ENCODE measurements at regions not wholly inside any gene's neighbourhood (a gene's known extent, or its start where the extent isn't known, plus 50 kb on each side); places are given as distances from the start of the nearest gene placed in this dataset.

DNA sequence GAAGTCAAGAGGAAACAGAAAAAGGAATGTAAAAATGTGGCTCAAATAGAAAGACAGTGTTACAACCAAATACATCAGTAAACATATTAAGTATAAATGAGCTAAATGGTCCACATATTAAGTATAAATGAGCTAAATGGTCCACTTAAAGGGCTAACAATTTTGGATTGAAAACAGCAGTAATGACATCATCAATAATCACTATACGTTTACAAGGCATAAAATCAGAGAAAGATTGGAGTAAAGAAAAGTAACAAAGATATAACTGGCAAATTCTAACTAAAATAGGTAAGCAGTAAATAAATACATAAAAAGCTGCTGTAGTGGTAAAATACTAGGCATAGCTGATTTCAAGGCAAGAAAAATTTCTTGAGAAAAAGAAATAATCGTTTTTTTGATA, 1298.4 kb upstream of the CELF2 start:
- CTCF ChIA-PET, result no interaction called here
- H3K9me3 ChIP-seq (replicated peaks; ENCODE audit: control insufficient read depth, insufficient read depth, low read length), result no peaks in the 10 kb centered on the region
- no TSS peak for BruUV-seq (replicated peaks)

More for the DNA sequence above, 1298.4 kb upstream of the CELF2 start:
- Histone ChIP-seq H3K79me2 (ENCODE audit: control insufficient read depth, insufficient read depth, low read length) (no peaks in the 10 kb centered on the region), H4K20me1 (replicated peaks; ENCODE audit: control insufficient read depth, extremely low read depth, insufficient read depth, low read length) (no peaks in the 10 kb centered on the region), H3K4me1 (ENCODE audit: control insufficient read depth, extremely low read depth, insufficient read depth, low read length) (no peaks in the 10 kb centered on the region), H2AFZ (ENCODE audit: low read depth, low read length) (no peak overlapping the region), H3K9ac (replicated peaks; ENCODE audit: extremely low read depth, insufficient read depth, low read length) (no peak overlapping the region), H3K9me1 (replicated peaks; ENCODE audit: control insufficient read depth, extremely low read depth, insufficient read depth, low read length) (no peaks in the 10 kb centered on the region), H3K4me3 (replicated peaks in 1 of 3; ENCODE audit: insufficient read depth in 1 of 3, low read depth in 1 of 3, low read length in 3 of 3) (no peak overlapping the region), H3K27ac (ENCODE audit: insufficient read depth, low read depth, low read length) (no peak overlapping the region), H3K36me3 (ENCODE audit: control insufficient read depth in 2 of 2, extremely low read depth in 1 of 2, insufficient read depth in 2 of 2, low read length in 2 of 2) (no peaks in the 10 kb centered on the region), H3K4me2 (ENCODE audit: insufficient read depth, low read length) (no peak overlapping the region), H3K27me3 (ENCODE audit: control insufficient read depth in 2 of 2, insufficient read depth in 2 of 2, low read length in 2 of 2) (no peaks in the 10 kb centered on the region)
- FAIRE-seq (no peak), DNase-seq (ENCODE audit: low read depth, low spot score) (no peak)
- TF ChIP-seq FOS (IDR thresholded peaks at IDR 0.05; ENCODE audit: borderline replicate concordance, insufficient read depth, low read length) (no peak), JUN (IDR thresholded peaks at IDR 0.05; ENCODE audit: borderline replicate concordance, insufficient read depth, insufficient read length, low read depth) (no peak), MYC (IDR thresholded peaks at IDR 0.05; ENCODE audit: low read depth, low read length) (no peak), EZH2 (IDR thresholded peaks at IDR 0.05; ENCODE audit: borderline replicate concordance, low read depth, low read length, severe bottlenecking) (no peak), POLR2A (IDR thresholded peaks at IDR 0.05; ENCODE audit: low read depth, low read length) (no peak), GATA2 (IDR thresholded peaks at IDR 0.05; ENCODE audit: insufficient read depth, insufficient read length, low read depth, low read length) (no peak), POLR2AphosphoS5 (IDR thresholded peaks at IDR 0.05; ENCODE audit: insufficient read depth, low read depth, low read length) (no peak)
- TF ChIP-seq, protein P1, sequence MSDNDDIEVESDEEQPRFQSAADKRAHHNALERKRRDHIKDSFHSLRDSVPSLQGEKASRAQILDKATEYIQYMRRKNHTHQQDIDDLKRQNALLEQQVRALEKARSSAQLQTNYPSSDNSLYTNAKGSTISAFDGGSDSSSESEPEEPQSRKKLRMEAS (IDR thresholded peaks at IDR 0.05; ENCODE audit: insufficient read depth, insufficient read length), result no peak
- TF ChIP-seq, protein P2, sequence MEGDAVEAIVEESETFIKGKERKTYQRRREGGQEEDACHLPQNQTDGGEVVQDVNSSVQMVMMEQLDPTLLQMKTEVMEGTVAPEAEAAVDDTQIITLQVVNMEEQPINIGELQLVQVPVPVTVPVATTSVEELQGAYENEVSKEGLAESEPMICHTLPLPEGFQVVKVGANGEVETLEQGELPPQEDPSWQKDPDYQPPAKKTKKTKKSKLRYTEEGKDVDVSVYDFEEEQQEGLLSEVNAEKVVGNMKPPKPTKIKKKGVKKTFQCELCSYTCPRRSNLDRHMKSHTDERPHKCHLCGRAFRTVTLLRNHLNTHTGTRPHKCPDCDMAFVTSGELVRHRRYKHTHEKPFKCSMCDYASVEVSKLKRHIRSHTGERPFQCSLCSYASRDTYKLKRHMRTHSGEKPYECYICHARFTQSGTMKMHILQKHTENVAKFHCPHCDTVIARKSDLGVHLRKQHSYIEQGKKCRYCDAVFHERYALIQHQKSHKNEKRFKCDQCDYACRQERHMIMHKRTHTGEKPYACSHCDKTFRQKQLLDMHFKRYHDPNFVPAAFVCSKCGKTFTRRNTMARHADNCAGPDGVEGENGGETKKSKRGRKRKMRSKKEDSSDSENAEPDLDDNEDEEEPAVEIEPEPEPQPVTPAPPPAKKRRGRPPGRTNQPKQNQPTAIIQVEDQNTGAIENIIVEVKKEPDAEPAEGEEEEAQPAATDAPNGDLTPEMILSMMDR (IDR thresholded peaks at IDR 0.05; ENCODE audit: extremely low read depth in 1 of 2, insufficient read depth in 1 of 2, low read depth in 1 of 2, low read length in 2 of 2), result no peak
- dilution Hi-C loops (cut with MboI; ENCODE audit: extremely low pct_ligation_motif_present, low sequenced_read_pairs), result no loop called here
- intact Hi-C loops (cut with micrococcal nuclease), result no loop called here
- POLR2A ChIA-PET, result no interaction called here

All from endothelial cell of umbilical vein (primary cell).